Kidney epithelial cell (primary cell): ENCODE measurements at regions not wholly inside any gene's neighbourhood (a gene's known extent, or its start where the extent isn't known, plus 50 kb on each side); places are given as distances from the start of the nearest gene placed in this dataset.

Experiments used
- DNase-seq: peaks from one replicate; pipeline ENCODE4 v3.0.0-alpha.2; 2010; ENCODE audit warnings: low read depth
- H3K27me3 ChIP-seq: 2 replicates; pipeline ENCODE4 v1.6.0; 2011; ENCODE audit warnings: low read length; ENCODE audit not compliant: control insufficient read depth, insufficient read depth
- H3K36me3 ChIP-seq: 2 replicates; pipeline ENCODE4 v1.5.1; 2011; ENCODE audit warnings: low read length; ENCODE audit not compliant: control insufficient read depth, insufficient read depth
- H3K4me3 ChIP-seq: 2 replicates; pipeline ENCODE4 v1.5.1; 2011; ENCODE audit warnings: low read depth, mild to moderate bottlenecking, control low read depth, low read length
- CTCF ChIP-seq: IDR thresholded peaks from 2 replicates; pipeline ENCODE4 v1.5.1; 2011; ENCODE audit warnings: mild to moderate bottlenecking, moderate library complexity, low read length, control low read depth, inconsistent platforms; ENCODE audit not compliant: insufficient read depth, poor library complexity, severe bottlenecking

GRCh38 chr2:105526000-105526925, 127.4 kb upstream of the FHL2 start:
- H3K36me3 ChIP-seq = no peaks in the 10 kb centered on the region
- H3K27me3 ChIP-seq = no peaks in the 10 kb centered on the region
- DNase-seq = no peak
- H3K4me3 ChIP-seq = no peak overlapping the region
- no peak for TF ChIP-seq CTCF

GRCh38 chr2:105525201-105525600, 126.3 kb upstream of the FHL2 start:
- H3K36me3 ChIP-seq = no peaks in the 10 kb centered on the region
- no peaks in the 10 kb centered on the region for H3K27me3 ChIP-seq
- H3K4me3 ChIP-seq = no peak overlapping the region
- no peak for DNase-seq
- no peak for TF ChIP-seq CTCF

GRCh38 chr2:105522645-105523044, 123.8 kb upstream of the FHL2 start:
- Histone ChIP-seq H3K36me3 (no peaks in the 10 kb centered on the region), H3K27me3 (no peaks in the 10 kb centered on the region), H3K4me3 (no peak overlapping the region)
- DNase-seq = no peak
- TF ChIP-seq CTCF = no peak

GRCh38 chr2:105521616-105522015, 122.8 kb upstream of the FHL2 start:
- no peaks in the 10 kb centered on the region for H3K36me3 ChIP-seq
- no peaks in the 10 kb centered on the region for H3K27me3 ChIP-seq
- TF ChIP-seq CTCF = no peak
- H3K4me3 ChIP-seq = no peak overlapping the region
- no peak for DNase-seq

GRCh38 chr2:105521176-105521575, 122.3 kb upstream of the FHL2 start:
- Histone ChIP-seq H3K4me3 (no peak overlapping the region), H3K36me3 (no peaks in the 10 kb centered on the region), H3K27me3 (no peaks in the 10 kb centered on the region)
- TF ChIP-seq CTCF = peak; percentile 26
- no peak for DNase-seq

GRCh38 chr2:105519516-105519915, 120.7 kb upstream of the FHL2 start:
- DNase-seq = no peak
- no peak overlapping the region for H3K4me3 ChIP-seq
- H3K27me3 ChIP-seq = no peaks in the 10 kb centered on the region
- no peaks in the 10 kb centered on the region for H3K36me3 ChIP-seq
- peak; percentile 3 for TF ChIP-seq CTCF
